ENCODE measurements at regions not wholly inside any gene's neighbourhood (a gene's known extent, or its start where the extent isn't known, plus 50 kb on each side); places are given as distances from the start of the nearest gene placed in this dataset.

DNA sequence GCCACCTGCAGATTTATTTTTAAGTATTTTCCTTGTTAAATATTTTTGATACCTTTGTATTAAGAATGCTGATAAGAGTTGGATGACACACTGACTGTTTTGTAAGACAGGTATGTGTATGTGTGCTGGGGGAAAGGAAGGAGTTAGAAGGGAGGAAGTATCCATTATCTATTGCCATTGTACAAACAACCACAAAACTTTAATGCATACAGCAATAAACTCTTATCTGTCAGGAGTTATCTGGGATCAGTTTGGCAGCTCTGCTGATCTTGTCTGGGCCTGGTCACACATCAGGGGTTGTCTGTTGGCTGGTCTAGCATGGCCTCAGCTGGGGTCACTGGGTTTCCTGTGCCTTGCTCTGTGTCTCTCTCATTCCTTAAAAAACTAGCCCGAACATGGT, 423.9 kb upstream of the USP24 start:
- DNase-seq = no peak

DNA sequence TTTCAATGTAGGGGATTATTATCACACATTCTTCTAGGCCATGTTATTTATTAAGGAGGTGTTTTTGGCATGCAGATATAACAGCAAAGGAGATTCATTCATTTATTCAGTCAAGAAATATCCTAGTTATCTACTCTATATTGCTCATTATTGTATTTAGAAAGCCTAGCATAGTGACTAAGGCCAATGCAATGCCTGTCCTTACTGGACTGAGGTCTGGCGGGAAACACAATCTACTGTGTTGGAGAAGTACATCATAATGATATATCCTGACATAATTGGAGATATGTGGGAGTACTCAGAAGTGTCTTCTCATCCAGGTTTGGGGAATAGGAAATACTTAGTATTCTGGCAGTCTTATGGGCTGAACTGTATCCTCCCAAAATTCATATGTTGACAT, 421.5 kb upstream of the USP24 start:
- DNase-seq = no peak

DNA sequence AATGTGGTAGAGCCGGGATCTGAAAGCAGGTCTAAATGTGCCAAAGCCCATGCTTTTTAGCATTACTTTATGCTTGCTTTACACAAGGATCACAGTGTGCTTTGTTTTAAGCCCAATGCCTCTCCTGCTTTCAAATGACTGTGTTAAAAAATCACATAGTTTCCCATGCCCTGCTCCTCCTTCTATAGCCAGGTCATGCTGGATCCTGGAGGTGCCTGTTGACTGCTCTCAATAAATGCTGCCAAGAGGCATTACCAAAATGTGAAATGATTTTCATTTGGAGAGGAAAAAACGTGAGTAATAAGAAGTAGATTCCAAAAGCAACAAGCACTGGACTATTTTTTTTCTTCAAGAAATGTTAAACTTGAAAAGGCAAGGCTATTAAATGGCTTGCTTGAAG, 420.7 kb upstream of the USP24 start:
- DNase-seq = no peak

DNA sequence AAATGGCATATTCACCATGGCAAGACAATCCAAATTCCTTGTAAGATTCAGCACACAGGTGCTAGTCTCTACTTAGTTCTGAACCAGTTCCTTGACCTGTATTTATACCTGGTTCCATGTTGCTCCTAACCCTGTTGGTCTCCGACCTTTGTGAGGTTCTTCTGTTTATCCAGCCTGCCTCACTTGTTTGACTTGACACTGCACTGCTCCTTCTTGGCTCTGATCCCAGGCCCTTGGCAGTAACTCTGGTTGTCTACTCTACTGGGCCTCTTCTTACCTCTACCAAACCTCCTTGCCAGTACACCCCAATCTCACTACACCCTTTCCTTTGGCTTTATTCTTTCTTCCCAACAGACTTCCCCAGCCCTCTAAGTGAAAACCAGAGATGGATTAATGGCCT, 419.4 kb upstream of the USP24 start:
- DNase-seq = no peak

DNA sequence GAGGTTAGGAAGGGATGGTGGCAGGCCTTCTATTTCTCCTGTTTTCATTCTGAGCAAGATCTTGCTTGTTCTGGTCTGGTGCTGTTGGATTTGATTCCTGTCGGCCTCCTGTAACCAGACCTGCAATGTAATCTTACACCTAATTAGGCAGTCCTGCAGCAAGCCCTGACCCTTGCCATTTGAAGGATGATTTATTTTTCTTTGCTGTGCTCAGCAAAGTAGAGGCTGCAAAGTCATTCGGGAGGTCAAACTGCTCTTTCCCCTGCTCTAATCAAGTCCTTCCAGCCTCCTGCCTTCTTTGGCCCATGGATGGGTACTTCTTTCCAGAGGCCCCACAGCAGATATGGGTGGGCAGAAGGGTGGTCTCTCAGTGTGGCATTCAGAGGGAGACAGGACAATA, 417.7 kb upstream of the USP24 start:
- no peak for DNase-seq

DNA sequence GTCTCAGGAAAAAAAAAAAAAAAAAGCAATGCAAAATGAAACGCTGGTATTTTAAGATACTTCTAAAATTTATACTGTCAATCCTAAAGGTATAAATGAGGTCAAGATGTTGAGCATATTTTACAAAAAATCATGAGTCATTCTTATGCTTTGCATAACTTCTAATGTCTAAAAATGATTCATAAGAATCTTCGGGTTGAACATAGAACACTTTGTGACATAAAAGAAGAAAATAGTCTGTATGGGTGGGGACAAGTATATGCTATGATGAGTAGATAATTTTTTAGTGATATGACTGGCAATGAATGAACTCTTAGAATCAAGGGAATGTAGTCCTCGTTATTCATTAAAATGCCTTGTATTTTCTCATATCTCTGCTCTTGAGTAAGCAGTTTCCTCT, 416.9 kb upstream of the USP24 start:
- DNase-seq = peak; percentile 51

DNA sequence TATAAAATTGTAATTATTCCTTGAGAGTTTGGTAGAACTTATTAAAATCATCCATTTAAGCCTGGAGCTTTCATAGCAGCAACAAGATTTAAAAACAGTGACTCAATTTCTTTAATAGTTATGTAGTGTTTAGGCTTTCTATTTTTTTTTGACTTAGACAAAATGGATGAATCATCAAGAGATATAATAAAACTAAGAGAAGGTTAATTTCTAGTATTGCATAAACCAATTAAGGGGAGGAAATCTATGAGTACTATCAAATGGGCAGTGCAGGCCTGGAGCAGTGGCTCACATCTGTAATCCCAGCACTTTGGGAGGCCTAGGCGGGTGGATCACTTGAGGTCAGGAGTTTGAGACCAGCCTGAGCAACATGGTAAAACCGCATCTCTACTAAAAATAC, 416.3 kb upstream of the USP24 start:
- no peak for DNase-seq

DNA sequence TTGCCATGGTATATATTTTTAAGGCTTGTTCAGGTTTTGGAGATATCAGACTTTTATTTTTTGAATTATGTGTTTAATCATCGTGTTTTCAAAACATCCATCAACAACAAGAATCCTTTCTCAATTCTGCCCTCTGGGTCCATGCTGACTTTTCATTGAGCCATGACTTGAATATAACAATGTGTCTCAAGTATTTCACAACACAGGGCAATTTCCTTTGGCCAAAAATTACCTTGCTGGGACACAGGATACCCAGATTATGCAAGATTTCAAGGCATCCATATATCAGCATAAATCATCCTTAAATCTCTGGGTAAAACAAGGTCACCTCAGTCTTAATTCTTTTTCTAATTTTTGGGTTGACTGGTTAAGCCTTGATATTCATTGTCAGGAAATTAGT, 411.2 kb upstream of the USP24 start:
- no peak for DNase-seq

DNA sequence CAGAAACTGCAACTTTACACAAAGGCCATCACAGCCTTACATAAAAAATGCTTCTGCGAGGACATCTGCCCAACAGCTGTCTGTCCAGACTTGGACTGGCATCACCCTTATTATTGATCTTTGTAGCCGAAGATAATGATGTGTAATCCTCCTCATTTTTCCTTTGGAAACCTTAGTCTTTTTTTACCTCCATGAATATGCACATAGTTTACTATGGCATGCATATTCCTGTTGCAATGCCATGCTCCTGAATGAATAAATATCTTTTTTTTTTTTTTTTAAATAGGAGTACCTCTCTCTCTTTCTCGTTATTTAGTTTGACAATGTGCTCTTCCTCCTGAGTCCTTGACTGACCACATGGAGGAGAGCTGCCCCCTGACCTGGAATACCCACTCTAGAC, 409.6 kb upstream of the USP24 start:
- no peak for DNase-seq

DNA sequence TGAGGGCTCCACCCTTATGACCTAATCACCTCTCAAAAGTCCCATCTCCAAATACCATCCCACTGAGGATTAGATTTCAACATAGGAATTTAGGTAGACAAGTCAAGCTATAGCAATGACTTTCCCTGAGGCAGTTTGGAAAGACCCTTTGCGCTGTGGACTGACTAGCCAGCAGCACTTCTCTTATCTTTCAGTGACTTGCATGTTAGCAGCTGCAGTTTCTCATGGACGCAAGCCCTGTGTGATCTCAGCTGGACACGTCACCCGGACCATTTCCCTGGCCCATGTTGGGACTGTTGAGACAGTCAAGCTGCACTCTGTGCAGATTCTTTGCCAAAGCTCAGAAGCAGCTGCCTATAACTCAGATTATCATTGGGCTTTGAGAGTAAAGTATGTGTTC, 408.1 kb upstream of the USP24 start:
- no peak for DNase-seq

DNA sequence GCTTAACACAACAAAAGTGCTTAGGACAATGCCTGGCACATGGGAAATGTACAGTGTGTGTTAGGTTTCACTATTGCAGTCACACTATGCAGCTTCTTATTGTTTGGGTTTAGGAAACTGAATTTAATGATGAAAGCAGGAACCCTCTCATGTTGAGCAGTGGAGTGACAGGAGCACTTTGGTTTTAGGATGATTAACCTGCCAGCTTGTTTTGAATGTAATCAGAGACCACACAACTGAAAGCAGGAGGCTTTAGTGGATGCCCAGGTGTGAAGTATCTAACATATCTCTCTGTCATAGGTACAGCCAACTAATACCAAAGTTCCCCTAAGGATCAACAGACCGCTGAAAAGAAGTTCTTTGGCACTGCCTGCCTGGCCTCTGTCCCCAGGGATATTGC, 406.9 kb upstream of the USP24 start:
- no peak for DNase-seq

DNA sequence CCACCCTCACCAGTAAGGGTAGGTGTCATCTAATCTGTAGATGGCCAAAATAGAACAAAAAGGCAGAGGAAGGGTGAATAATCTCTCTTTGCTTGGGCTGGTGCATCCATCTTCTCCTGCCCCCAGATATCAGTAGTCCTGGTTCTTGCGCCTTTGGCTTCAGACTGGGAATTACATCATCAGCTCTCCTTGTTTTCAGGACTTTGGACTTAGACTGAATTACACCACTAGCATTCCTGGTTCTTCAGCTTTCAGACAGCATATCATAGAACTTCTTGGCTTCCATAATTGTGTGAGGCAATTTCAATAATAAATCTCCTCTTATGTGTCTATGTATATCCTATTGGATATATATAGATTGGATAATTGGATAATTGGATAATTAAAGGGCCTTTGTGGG, 403.0 kb upstream of the USP24 start:
- no peak for DNase-seq

DNA sequence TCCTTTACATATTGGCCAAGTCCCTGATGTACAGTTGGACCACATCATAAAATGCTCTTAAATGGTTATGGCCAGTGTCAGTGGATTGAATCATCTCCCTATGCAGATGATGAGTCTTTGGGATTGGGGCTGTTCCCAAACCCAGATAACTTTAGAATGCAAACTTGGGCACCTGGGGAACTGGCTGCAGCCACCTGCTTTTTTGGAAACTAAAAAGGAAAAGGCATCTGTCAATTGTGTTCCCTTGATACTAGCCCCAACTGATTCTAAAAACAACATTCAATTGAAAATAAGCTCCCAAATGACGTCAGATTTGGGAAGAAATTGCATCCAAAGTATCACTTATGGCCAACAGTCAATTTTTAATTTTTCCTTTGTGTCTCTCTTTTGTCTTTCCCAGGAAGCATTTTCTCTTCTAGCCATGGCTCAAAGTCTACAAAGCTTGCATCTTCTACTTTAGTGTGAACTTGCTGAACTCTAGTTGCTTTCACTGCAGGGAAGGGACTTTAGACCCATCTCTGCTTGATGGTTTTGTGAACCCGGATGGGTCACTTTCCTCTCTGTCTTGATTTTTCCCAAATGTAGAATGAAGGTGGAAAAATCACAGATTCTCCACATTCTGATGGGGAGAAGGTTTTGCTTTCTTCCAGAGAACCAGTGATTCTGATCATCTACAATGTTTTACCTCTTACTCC, 402.3 kb upstream of the USP24 start:
- no peak for DNase-seq

DNA sequence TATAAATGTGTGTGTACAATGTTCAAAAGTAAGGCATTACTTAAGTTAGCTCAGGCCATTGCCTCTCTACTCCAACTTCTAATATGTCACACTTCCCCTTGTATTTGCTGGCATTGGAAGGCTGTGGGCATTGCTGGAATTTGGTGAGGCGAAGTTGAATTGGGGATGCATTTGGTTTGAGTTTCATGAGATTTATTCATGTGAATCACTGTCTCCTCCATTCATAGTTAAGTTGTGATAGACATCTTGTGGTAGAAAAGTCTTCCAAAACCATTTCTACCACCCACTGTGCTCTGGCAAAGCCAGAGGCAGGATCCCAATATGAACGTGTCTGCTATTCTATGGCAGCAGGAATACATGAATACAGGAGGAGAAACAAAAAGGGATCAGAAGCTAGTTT, 397.8 kb upstream of the USP24 start:
- no peak for DNase-seq

DNA sequence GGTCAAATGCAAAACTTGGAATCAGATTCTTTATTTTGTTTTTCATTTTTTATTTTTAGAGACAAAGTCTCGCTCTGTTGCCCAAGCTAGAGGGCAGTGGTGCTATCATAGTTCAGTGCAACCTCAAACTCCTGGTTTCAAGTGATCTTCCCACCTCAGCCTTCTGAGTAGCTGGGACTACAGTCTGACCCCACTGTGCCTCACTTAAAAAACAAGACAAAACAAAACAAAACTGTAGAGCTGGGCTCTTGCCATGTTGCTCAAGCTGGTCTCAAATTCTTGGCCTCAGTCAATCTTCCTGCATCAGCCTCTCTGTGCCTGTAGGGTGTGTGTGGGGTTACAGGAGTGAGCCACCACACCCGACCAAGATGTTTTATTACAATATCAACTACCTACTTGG, 396.0 kb upstream of the USP24 start:
- no peak for DNase-seq

DNA sequence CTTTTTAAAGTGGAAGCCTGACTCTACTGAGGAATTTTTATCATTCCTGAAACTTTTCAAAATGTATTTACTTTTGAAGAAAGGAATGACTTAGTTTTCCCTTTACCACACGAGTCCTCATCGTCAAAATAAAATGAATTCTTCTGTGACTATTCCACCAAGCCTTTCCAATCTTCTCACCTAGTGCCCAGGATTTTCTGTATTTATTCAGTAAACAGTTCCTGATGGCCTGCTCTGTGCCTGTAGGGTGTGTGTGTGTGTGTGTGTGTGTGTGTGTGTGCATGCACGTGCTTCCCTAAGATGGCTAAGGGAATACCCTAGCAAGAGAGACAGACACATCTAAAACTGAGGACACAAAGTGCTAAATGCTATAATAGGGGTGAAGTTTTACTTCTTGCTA, 395.0 kb upstream of the USP24 start:
- no peak for DNase-seq

DNA sequence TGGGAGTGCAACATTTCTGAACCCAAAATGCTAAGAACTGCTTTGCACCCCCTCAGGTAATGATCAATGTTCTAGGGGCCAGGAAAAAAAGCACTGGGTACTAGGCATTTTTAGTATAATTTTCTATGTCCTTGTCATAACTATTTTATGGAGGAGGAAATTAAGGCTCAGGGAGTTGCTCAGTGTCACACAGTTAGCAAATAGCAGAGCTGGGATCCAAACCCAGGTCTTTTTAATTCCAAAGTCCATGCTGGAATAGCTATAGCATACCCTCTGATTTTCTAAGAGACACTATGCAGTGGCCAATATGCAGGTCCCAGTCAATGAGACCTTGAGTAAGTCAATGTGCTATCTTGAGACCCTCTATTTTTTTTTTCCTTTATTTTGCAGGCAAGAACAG, 394.5 kb upstream of the USP24 start:
- DNase-seq = no peak

DNA sequence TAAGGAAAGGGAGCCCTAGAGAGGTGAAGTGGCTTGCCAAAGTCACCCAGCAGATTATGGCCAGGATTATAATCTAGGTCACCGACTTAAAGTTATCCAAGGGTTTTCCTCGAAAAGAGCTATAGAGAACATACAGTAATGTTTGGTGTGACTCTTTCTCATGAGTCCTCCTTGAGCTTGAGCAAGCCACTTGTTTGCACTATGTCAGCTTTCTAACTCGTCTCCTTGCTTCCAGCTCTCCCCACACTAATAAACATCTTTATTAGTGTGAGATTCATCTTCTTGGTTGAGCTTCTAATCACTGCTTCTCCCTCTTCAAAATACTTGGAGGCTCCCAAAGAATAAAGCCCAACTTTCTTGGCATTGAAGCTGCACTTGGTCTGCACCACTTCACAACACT, 390.0 kb upstream of the USP24 start:
- no peak for DNase-seq

DNA sequence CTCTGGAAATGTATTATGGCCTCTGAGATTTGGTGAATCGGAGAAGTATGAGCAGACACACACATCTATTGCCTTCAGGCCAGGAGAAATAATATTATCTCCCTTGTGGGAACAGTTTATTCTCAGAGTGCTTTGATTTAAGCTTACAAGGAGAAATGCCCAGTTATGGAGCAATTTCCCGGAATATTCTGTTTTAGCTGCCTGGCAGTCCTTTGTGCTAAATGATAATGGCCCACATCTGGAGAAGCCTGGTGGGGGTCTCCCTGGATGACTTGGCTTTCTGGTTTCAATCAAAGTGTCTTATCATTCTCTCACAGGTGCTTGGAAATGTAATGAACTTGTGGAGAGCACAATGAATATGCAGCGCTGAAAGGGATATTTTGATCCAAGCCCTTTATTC, 389.6 kb upstream of the USP24 start:
- DNase-seq = no peak

DNA sequence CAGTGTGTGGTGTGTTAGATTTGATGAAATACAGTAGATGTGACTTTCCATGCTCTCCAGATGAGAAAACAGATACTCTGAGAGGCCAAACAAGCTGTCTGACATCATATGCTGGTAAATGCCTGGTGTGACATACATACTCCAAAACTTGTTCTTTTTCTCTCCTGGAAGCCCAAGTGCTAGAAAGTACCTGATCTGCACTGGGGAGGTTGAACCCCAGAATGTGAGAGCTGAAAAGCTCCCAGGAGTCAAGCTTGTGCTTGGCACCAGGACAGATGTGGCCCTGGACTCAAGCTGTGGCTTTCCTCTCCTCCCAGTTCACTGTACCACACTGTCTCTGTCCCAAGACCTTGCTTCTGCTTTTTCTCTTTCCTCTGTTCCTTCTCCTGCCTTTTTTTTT, 389.0 kb upstream of the USP24 start:
- DNase-seq = no peak

DNA sequence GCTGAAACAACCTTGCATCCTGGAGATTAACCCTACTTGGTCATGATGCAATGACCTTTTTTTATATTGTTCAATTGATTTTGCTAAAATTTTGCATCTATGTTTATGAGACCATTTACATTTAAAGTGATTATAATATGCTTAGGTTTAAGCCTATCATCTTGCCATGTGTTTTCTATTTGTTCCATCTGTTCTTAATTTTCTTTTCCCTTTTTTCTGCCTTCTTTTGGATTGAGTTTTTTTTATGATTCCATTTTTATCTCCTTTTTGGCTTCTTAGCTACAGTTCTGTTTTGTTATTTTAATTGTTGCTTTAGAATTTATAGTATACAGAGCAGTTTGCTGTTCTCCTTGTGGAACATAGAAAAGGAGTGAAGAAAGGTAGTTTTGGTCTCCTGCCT, 385.1 kb upstream of the USP24 start:
- DNase-seq = no peak

DNA sequence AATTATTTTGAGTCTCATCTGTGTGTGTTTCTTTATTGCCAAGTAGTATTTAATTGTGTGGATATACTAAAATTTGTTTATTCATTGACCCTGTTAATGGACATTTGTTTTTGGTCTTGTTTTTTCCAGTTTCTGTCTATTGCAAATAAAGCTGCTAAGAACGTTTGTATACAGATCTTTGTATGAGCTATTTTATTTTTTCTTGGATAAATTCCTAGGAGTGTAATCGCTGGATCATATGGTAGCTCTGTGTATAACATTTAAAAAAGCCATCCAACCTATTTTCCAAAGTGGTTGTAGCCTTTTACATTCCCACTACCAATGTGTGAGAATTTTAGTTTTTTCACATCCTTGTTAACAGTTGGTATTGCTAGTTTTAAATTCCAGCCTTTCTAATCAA, 382.7 kb upstream of the USP24 start:
- no peak for DNase-seq

DNA sequence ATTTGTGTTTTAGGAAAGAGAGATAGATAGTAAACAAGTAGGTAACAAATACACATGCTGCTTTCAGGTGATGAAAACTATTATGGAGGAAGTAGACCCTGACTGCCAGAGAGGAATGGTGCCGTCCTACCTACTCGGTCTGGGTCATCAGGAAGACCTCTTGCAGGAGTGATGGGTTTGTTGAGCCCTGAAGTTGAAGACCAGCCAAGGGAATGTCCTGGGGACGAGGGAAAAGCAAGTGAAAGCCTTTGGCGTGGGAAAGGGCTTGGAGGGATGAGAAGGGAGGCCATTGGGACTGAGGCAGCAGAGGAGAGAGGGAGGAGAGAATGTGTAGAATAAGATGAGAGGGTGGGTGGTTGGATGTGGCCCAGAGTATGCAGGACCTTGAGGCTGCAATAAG, 379.5 kb upstream of the USP24 start:
- no peak for DNase-seq

DNA sequence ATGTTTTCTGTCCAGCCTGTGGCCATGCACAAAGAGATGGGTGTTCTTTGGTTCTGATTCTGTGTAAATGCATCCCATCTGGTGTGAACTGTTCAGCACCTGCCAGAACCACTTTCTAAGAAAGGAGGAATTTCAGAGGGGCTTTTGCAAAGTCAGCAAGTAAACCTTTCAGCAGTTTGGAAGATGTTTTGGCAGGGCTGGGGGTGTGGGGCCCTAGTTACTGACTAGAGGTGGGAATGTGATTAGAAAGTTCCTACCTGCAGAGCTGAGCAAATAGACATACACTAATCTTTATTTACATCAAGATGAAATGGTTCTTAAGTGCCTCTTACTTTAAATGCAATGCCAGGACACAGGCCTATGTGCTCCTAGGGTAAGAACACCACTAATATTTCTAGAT, 378.1 kb upstream of the USP24 start:
- DNase-seq = no peak

DNA sequence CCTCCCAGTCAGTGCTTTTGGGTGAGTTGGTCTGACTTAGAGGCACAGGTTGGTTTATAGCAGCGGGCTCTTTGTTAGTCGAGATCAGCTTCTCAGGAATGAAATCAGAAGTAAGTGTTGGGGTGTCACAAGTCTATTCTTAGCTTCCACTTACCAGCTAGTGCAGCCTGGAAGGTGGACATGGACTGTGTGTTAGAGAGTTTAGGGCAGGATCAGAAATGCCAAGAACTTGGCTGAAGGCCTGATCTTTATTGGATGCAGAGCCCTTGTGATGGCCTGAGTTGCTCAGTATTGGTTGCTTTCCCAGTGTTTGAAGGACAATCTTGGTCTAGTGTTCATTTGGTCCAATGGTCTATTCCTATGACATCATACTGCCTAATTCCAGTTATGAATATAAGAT, 377.0 kb upstream of the USP24 start:
- no peak for DNase-seq
